Endothelial cell of umbilical vein (primary cell): ENCODE measurements at regions not wholly inside any gene's neighbourhood (a gene's known extent, or its start where the extent isn't known, plus 50 kb on each side); places are given as distances from the start of the nearest gene placed in this dataset.
A peak's percentile ranks its signal among the peaks of the same experiment; 100 is the strongest.

Experiments used
- BruUV-seq: library from RNA; stranded (reverse); fragments of 400-500 nt; replicated peaks from 2 replicates; lab custom pipeline; 2021; lab: Mats Ljungman, UMichigan
- CTCF ChIA-PET: fragments of 300-600, 350-600 bp; sonication (Branson Sonifier 250); formaldehyde crosslinking; loops from one replicate; lab custom pipeline; 2021; ENCODE audit warnings: antibody characterized with exemption, inconsistent platforms; lab: Charles Lee
- POLR2A ChIA-PET: fragments of 300-600, 350-600 bp; sonication (Branson Sonifier 250); formaldehyde crosslinking; loops from one replicate; lab custom pipeline; 2021; ENCODE audit warnings: antibody characterized with exemption, inconsistent platforms; lab: Charles Lee
- DNase-seq: peaks from one replicate; pipeline ENCODE4 v3.0.0-alpha.2; 2011; ENCODE audit warnings: low read depth, low spot score
- FAIRE-seq: peaks from 2 replicates; lab custom pipeline; 2011; peaks lifted over from hg19 to GRCh38; lab: Jason Lieb, UNC
- H2AFZ ChIP-seq: 2 replicates; pipeline ENCODE4 v1.6.0; 2012; ENCODE audit warnings: low read depth, low read length, control low read depth, inconsistent platforms
- H3K27ac ChIP-seq: 2 replicates; pipeline ENCODE4 v1.5.1; 2011; ENCODE audit warnings: low read depth, mild to moderate bottlenecking, control low read depth, low read length, moderate library complexity; ENCODE audit not compliant: insufficient read depth
- H3K27me3 ChIP-seq, 2 experiments: 2 replicates each; pipeline versions ENCODE4 v1.6.0 to v1.6.1; 2011; ENCODE audit warnings: low read length in 2 of 2, mixed read lengths in 1 of 2; ENCODE audit not compliant: control insufficient read depth in 2 of 2, insufficient read depth in 2 of 2
- H3K36me3 ChIP-seq, 2 experiments: 2 replicates in 1 of 2; 3 replicates in 1 of 2; pipeline ENCODE4 v1.5.1; 2011; ENCODE audit warnings: low read length in 2 of 2, mild to moderate bottlenecking in 1 of 2, moderate library complexity in 1 of 2; ENCODE audit not compliant: control insufficient read depth in 2 of 2, insufficient read depth in 2 of 2; ENCODE audit errors: extremely low read depth in 1 of 2
- H3K4me1 ChIP-seq: 3 replicates; pipeline ENCODE4 v1.5.1; 2011; ENCODE audit warnings: mild to moderate bottlenecking, low read length; ENCODE audit not compliant: control insufficient read depth, insufficient read depth; ENCODE audit errors: extremely low read depth
- H3K4me2 ChIP-seq: 2 replicates; pipeline ENCODE4 v1.6.1; 2011; ENCODE audit warnings: low read length, control low read depth, mixed read lengths; ENCODE audit not compliant: insufficient read depth
- H3K4me3 ChIP-seq, 3 experiments: fragments of 200-600 bp in 1 of 3; sonication (generic), shearing (Covaris generic) in 1 of 3; replicated peaks in 1 of 3; 2 replicates each; pipeline ENCODE4 v1.5.1; 2011 to 2016; ENCODE audit warnings: control low read depth in 3 of 3, low read length in 3 of 3, mild to moderate bottlenecking in 2 of 3, inconsistent platforms in 1 of 3, low read depth in 1 of 3, moderate library complexity in 1 of 3; ENCODE audit not compliant: insufficient read depth in 1 of 3
- H3K79me2 ChIP-seq: 2 replicates; pipeline ENCODE4 v1.6.0; 2012; ENCODE audit warnings: low read length, inconsistent platforms; ENCODE audit not compliant: control insufficient read depth, insufficient read depth
- H3K9ac ChIP-seq: replicated peaks from 2 replicates; pipeline ENCODE3; 2011; ENCODE audit warnings: low read length, control low read depth; ENCODE audit not compliant: insufficient read depth; ENCODE audit errors: extremely low read depth
- H3K9me1 ChIP-seq: replicated peaks from 3 replicates; pipeline ENCODE4 v1.6.0; 2011; ENCODE audit warnings: mild to moderate bottlenecking, low read length; ENCODE audit not compliant: control insufficient read depth, insufficient read depth; ENCODE audit errors: extremely low read depth
- H3K9me3 ChIP-seq: replicated peaks from 2 replicates; pipeline ENCODE4 v1.5.1; 2012; ENCODE audit warnings: low read length, inconsistent platforms; ENCODE audit not compliant: control insufficient read depth, insufficient read depth
- H4K20me1 ChIP-seq: replicated peaks from 2 replicates; pipeline ENCODE3; 2011; ENCODE audit warnings: mild to moderate bottlenecking, low read length; ENCODE audit not compliant: control insufficient read depth, insufficient read depth; ENCODE audit errors: extremely low read depth
- EZH2 ChIP-seq: IDR thresholded peaks from 2 replicates; pipeline ENCODE4 v1.6.1; 2012; ENCODE audit warnings: borderline replicate concordance, low read depth, mild to moderate bottlenecking, moderate library complexity, low read length, inconsistent platforms; ENCODE audit not compliant: severe bottlenecking
- FOS ChIP-seq: IDR thresholded peaks from 2 replicates; pipeline ENCODE4 v1.6.1; 2011; ENCODE audit warnings: mild to moderate bottlenecking, low read length, moderate library complexity, borderline replicate concordance; ENCODE audit not compliant: insufficient read depth
- GATA2 ChIP-seq: IDR thresholded peaks from 2 replicates; pipeline ENCODE4 v1.7.0; 2011; ENCODE audit warnings: low read depth, mild to moderate bottlenecking, moderate library complexity, mixed read lengths, low read length; ENCODE audit not compliant: insufficient read length, insufficient read depth
- JUN ChIP-seq: IDR thresholded peaks from 2 replicates; pipeline ENCODE4 v1.6.1; 2011; ENCODE audit warnings: borderline replicate concordance, low read depth; ENCODE audit not compliant: insufficient read length, insufficient read depth
- MAX ChIP-seq: IDR thresholded peaks from 2 replicates; pipeline ENCODE4 v1.6.1; 2011; ENCODE audit not compliant: insufficient read depth, insufficient read length
- MYC ChIP-seq: IDR thresholded peaks from one replicate; pipeline ENCODE4 v1.6.1; 2011; ENCODE audit warnings: mild to moderate bottlenecking, low read depth, low read length
- POLR2A ChIP-seq: IDR thresholded peaks from 2 replicates; pipeline ENCODE4 v1.6.1; 2012; ENCODE audit warnings: low read depth, mild to moderate bottlenecking, control low read depth, low read length
- POLR2AphosphoS5 ChIP-seq: IDR thresholded peaks from 2 replicates; pipeline ENCODE4 v1.6.1; 2012; ENCODE audit warnings: low read depth, mild to moderate bottlenecking, control low read depth, low read length, moderate library complexity; ENCODE audit not compliant: insufficient read depth
- dilution Hi-C: fragments of 300-500 bp; cut with MboI; formaldehyde crosslinking; loops from one replicate; pipeline ENCODE4 v1.15.0; 2019; ENCODE audit warnings: low sequenced_read_pairs; ENCODE audit not compliant: extremely low pct_ligation_motif_present
- intact Hi-C: fragments of 100-400 bp; cut with micrococcal nuclease; formaldehyde crosslinking; loops from one replicate; pipeline ENCODE4 v1.10.0; 2022
- TF ChIP-seq, protein P1 (sequence below), 2 donors: IDR thresholded peaks; 1 replicate in 1 of 2; 2 replicates in 1 of 2; pipeline ENCODE4 v1.5.1; 2011; ENCODE audit warnings: low read length in 2 of 2, mild to moderate bottlenecking in 2 of 2, moderate library complexity in 2 of 2, control low read depth in 1 of 2, inconsistent platforms in 1 of 2, low read depth in 1 of 2; ENCODE audit not compliant: insufficient read depth in 1 of 2; ENCODE audit errors: extremely low read depth in 1 of 2

- dilution Hi-C loops, result no loop called here
- Histone ChIP-seq H3K27ac (peak overlapping the region; percentile 7), H4K20me1 (no peaks in the 10 kb centered on the region), H3K79me2 (no peaks in the 10 kb centered on the region), H3K9me1 (no peaks in the 10 kb centered on the region), H3K4me2 (peak overlapping the region; percentile 8), H3K9me3 (no peaks in the 10 kb centered on the region), H3K36me3 (no peaks in the 10 kb centered on the region), H3K9ac (no peak overlapping the region), H2AFZ (peak overlapping the region; percentile 44), H3K4me3 (no peak overlapping the region), H3K27me3 (no peaks in the 10 kb centered on the region), H3K4me1 (peaks cover 13% of the 10 kb centered on the region)
- TF ChIP-seq FOS (peak; percentile 10), GATA2 (peak; percentile 27), MYC (no peak)
- DNase-seq (peak; percentile 28), FAIRE-seq (peak; percentile 35)
- ChIA-PET CTCF (interaction anchor here (0.9 kb wide), 2 partner anchors 9 to 37 kb away, joined by 3 read pairs; no protein-coding TSS in a partner anchor), POLR2A (no interaction called here)
- intact Hi-C loops, result loop anchor here (1.0 kb wide), 1 partner anchor 42 kb away; no protein-coding TSS in a partner anchor
- no TSS peak for BruUV-seq
Measured at GRCh38 chr1:79151006-79151796, 144.7 kb upstream of the ADGRL4 start.

GRCh38 chr1:79150576-79150975, 144.0 kb upstream of the ADGRL4 start:
- dilution Hi-C loops (no loop called here), intact Hi-C loops (no loop called here)
- Histone ChIP-seq H3K4me1 (peaks cover 13% of the 10 kb centered on the region), H3K4me3 (no peak overlapping the region), H3K9me1 (no peaks in the 10 kb centered on the region), H3K36me3 (no peaks in the 10 kb centered on the region), H3K4me2 (peak overlapping the region; percentile 8), H3K9ac (no peak overlapping the region), H3K27me3 (no peaks in the 10 kb centered on the region), H2AFZ (no peak overlapping the region), H3K27ac (no peak overlapping the region), H3K9me3 (no peaks in the 10 kb centered on the region), H3K79me2 (no peaks in the 10 kb centered on the region), H4K20me1 (no peaks in the 10 kb centered on the region)
- DNase-seq (no peak), FAIRE-seq (no peak)
- ChIA-PET POLR2A (no interaction called here), CTCF (interaction anchor here (0.9 kb wide), 2 partner anchors 9 to 37 kb away, joined by 3 read pairs; no protein-coding TSS in a partner anchor)
- no TSS peak for BruUV-seq
- no peak for TF ChIP-seq POLR2AphosphoS5
- no peak for TF ChIP-seq MAX
- no peak for TF ChIP-seq POLR2A
- no peak for TF ChIP-seq EZH2
- no peak for TF ChIP-seq MYC
- no peak for TF ChIP-seq JUN
- no peak for TF ChIP-seq FOS
- TF ChIP-seq GATA2, result no peak
- TF ChIP-seq, protein P1, sequence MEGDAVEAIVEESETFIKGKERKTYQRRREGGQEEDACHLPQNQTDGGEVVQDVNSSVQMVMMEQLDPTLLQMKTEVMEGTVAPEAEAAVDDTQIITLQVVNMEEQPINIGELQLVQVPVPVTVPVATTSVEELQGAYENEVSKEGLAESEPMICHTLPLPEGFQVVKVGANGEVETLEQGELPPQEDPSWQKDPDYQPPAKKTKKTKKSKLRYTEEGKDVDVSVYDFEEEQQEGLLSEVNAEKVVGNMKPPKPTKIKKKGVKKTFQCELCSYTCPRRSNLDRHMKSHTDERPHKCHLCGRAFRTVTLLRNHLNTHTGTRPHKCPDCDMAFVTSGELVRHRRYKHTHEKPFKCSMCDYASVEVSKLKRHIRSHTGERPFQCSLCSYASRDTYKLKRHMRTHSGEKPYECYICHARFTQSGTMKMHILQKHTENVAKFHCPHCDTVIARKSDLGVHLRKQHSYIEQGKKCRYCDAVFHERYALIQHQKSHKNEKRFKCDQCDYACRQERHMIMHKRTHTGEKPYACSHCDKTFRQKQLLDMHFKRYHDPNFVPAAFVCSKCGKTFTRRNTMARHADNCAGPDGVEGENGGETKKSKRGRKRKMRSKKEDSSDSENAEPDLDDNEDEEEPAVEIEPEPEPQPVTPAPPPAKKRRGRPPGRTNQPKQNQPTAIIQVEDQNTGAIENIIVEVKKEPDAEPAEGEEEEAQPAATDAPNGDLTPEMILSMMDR (IDR thresholded peaks at IDR 0.05; ENCODE audit: extremely low read depth in 1 of 2, insufficient read depth in 1 of 2, low read depth in 1 of 2, low read length in 2 of 2), result no peak
